RWPE2 (cell line): ENCODE measurements at regions not wholly inside any gene's neighbourhood (a gene's known extent, or its start where the extent isn't known, plus 50 kb on each side); places are given as distances from the start of the nearest gene placed in this dataset.

ENCODE experiments used
- ATAC-seq: fragments of 200-7000 bp; cut with Tn5 transposase; 3 replicates; pipeline ENCODE4 v1.9.1; 2021; ENCODE audit warnings: low read depth
- DNase-seq: peaks from one replicate; pipeline ENCODE4 v3.0.0-alpha.2; 2020; ENCODE audit warnings: low spot score
- H3K27ac ChIP-seq: fragments of 450-650 bp; 2 replicates; pipeline ENCODE4 v1.5.1; 2017; ENCODE audit warnings: mild to moderate bottlenecking; ENCODE audit not compliant: poor library complexity, severe bottlenecking
- H3K27me3 ChIP-seq: fragments of 250-450 bp; sonication (Bioruptor Pico); 2 replicates; pipeline ENCODE4 v1.5.1; 2021; ENCODE audit warnings: mild to moderate bottlenecking, moderate library complexity; ENCODE audit not compliant: insufficient read depth, poor library complexity, severe bottlenecking
- H3K36me3 ChIP-seq: fragments of 250-450 bp; sonication (Bioruptor Pico); 2 replicates; pipeline ENCODE4 v1.5.1; 2020; ENCODE audit warnings: low read depth, mild to moderate bottlenecking, moderate library complexity
- H3K4me1 ChIP-seq: fragments of 250-450 bp; sonication (Bioruptor Pico); 2 replicates; pipeline ENCODE4 v1.5.1; 2021; ENCODE audit warnings: mild to moderate bottlenecking, moderate library complexity; ENCODE audit not compliant: insufficient read depth, poor library complexity, severe bottlenecking
- H3K4me3 ChIP-seq: fragments of 250-450 bp; sonication (Bioruptor Pico); 2 replicates; pipeline ENCODE4 v1.5.1; 2021; ENCODE audit warnings: mild to moderate bottlenecking, moderate library complexity; ENCODE audit not compliant: severe bottlenecking
- H3K9me3 ChIP-seq: fragments of 250-450 bp; sonication (Bioruptor Pico); 2 replicates; pipeline ENCODE4 v1.5.1; 2021; ENCODE audit warnings: mild to moderate bottlenecking, moderate library complexity; ENCODE audit not compliant: severe bottlenecking
- TF ChIP-seq, protein P1 (sequence below): fragments of 450-650 bp; IDR thresholded peaks from one replicate; pipeline ENCODE4 v1.5.1; 2017; ENCODE audit warnings: mild to moderate bottlenecking, moderate library complexity; ENCODE audit not compliant: poor library complexity, severe bottlenecking

DNA sequence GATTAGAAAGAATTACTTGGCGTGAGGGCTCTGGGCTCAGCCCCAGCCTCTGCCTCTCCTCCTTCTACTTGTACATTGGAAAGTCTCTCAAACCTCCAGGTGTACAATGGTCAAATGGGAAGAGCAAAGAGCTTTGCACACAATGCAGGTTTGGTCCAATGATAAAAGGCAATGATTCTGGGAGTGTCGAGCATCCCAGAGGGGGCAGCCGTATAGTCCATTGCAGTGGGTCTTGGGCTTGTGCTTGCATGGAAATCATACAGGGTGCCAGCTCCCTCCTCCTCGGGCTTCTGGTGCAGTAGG lies 98.0 kb upstream of the NCK2 start:
- no peak for DNase-seq
- no peak for ATAC-seq
- Histone ChIP-seq H3K4me1 (peaks cover 12% of the 10 kb centered on the region), H3K27me3 (no peaks in the 10 kb centered on the region), H3K27ac (no peak overlapping the region), H3K36me3 (no peaks in the 10 kb centered on the region), H3K9me3 (no peaks in the 10 kb centered on the region), H3K4me3 (no peak overlapping the region)
- TF ChIP-seq, protein P1, sequence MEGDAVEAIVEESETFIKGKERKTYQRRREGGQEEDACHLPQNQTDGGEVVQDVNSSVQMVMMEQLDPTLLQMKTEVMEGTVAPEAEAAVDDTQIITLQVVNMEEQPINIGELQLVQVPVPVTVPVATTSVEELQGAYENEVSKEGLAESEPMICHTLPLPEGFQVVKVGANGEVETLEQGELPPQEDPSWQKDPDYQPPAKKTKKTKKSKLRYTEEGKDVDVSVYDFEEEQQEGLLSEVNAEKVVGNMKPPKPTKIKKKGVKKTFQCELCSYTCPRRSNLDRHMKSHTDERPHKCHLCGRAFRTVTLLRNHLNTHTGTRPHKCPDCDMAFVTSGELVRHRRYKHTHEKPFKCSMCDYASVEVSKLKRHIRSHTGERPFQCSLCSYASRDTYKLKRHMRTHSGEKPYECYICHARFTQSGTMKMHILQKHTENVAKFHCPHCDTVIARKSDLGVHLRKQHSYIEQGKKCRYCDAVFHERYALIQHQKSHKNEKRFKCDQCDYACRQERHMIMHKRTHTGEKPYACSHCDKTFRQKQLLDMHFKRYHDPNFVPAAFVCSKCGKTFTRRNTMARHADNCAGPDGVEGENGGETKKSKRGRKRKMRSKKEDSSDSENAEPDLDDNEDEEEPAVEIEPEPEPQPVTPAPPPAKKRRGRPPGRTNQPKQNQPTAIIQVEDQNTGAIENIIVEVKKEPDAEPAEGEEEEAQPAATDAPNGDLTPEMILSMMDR, result no peak

DNA sequence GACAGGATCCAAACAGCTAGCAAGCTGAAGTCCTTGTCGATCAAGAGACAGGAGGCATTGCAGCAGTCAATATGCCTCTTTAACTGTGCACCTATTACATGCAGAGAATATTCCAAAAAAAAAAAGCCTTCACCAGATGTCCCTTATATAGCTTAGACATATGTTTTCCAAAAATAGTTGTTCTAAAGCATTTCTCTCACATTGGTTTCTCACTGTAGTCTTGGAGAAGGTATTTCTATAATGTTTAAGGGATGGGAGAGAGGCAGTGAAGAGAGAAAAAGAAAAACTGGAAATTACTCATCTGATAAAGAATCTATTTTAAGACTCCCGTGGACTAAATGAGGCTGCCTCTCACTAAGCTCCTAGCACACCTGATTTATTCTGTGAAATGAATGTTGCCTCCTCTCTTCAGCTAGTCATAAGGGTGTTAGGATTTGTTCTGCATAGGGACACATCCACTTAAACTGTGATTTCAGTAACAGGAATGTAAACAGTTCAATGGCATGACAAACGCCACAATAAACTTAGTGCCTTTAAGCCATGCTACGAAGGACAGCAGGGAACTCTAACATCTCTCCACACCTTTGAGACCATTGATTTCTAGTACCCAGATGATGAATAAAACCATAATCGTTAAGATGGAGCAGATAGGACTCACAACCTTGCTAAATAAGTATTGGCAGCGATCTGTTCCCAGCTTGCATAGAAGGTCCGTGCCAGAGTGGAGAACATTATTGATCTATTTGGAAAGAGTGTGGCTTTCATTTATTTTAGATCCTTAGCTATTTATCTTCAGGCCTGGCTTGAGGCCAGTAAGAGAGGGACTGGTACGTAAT lies 98.6 kb upstream of the NCK2 start:
- no peak for ATAC-seq

DNA sequence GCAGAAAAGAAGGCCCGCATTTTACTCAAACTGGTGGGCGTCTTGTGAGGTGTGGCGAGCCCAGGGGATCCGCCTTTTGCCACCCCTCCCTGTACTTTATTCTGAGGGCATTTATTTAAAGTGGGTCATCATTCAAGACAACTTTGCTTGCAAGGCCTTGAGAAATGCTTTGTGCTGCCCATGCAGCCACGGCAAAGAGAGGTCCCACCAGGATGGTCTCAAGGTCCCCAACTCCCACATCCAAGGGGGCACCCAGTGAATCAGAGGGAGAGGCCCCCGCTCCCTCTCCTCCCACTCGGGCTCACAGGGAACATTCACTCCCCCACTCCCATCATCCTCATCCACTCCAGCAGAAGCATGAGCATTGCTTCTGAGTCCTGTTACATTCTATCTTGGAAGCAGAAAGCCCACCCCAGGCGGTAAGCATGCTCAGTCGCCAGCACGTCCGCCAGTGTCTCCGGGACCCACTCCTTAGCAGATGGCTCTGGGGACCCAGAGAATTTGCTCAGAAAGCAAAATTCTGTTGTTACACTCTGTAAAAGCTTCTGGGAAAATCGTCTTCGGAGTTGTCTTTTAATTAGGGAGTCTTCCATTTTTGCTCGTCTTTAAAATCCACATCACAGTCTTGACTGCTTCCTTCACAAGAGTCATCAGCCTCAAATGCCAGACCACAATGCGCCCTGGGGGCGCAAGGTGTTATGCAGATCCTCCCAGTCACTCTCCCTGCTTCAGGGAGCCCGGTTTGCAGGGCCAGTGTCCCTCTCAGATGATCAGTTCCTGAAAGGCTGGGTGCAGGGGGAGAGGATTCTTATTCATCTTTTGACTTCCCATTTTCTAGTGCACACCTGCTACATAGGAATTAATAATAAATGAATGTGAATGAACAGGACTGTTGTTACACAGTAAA lies 99.4 kb upstream of the NCK2 start:
- Histone ChIP-seq H3K27ac (no peak overlapping the region), H3K9me3 (no peaks in the 10 kb centered on the region), H3K27me3 (no peaks in the 10 kb centered on the region), H3K36me3 (no peaks in the 10 kb centered on the region), H3K4me1 (peaks cover 12% of the 10 kb centered on the region), H3K4me3 (no peak overlapping the region)
- TF ChIP-seq, protein P1, result no peak
- ATAC-seq (no peak), DNase-seq (no peak)

More for the DNA sequence above, 98.6 kb upstream of the NCK2 start:
- no peaks in the 10 kb centered on the region for H3K9me3 ChIP-seq
- H3K36me3 ChIP-seq, result no peaks in the 10 kb centered on the region
- DNase-seq, result no peak
- H3K27me3 ChIP-seq, result no peaks in the 10 kb centered on the region
- H3K27ac ChIP-seq, result no peak overlapping the region
- peaks cover 12% of the 10 kb centered on the region for H3K4me1 ChIP-seq
- TF ChIP-seq, protein P1, result no peak
- H3K4me3 ChIP-seq, result no peak overlapping the region

DNA sequence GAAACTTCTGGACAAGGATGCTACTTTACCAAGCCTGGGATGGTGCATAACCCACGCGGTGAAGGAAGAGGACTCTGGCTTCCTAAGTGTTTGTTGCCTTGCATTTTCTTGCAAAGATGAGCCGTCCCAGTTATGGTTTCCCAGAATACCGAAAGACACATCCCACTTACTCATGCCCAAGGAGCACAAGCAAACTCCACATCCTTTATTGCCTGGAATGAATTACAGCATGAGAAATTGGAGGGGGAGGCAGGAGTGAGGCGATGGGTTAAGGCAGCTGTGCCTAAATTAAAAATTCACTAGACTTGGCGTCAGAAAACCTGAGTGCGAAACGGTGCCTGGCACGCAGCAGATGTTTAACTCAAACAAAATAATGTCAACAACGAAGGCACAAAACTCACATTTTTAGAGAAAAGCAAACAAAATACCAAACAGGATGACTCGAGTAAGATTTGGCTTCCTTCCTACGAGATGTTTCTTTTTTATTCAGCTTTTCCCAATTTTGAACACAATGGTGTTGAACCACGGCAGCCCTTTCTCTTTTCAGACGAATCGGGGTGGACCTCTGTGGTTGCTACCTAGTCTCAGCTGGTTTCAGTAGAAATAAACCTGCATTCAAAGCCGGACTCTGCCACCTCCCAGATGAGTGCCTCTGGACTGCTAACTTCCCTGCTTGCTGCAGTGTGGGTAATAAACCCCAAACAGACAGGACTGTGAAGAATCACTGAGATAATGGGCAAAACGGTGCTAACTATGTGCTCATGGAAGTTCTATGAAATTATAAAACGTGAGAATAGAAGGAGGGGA lies 100.3 kb upstream of the NCK2 start:
- Histone ChIP-seq H3K4me3 (no peak overlapping the region), H3K27me3 (peaks cover 3% of the 10 kb centered on the region), H3K4me1 (peaks cover 12% of the 10 kb centered on the region), H3K27ac (no peak overlapping the region), H3K9me3 (no peaks in the 10 kb centered on the region), H3K36me3 (no peaks in the 10 kb centered on the region)
- ATAC-seq (peak; percentile 40; the same call in 2 of the 3 replicates), DNase-seq (no peak)
- TF ChIP-seq, protein P1, result no peak
